DMS53 treated with DMSO at 0.1 percent for 48 hours (cell line): ENCODE measurements at regions not wholly inside any gene's neighbourhood (a gene's known extent, or its start where the extent isn't known, plus 50 kb on each side); places are given as distances from the start of the nearest gene placed in this dataset.
"Not testable (repeated sequence)": the region's sequence is repeated elsewhere in the genome, so short reads cannot be mapped to it uniquely, and the experiment has no call there.

Experiments used
- DNase-seq: peaks from one replicate; lab custom pipeline; 2025; ENCODE audit not compliant: unreplicated experiment; lab: John Stamatoyannopoulos, UW

DNA sequence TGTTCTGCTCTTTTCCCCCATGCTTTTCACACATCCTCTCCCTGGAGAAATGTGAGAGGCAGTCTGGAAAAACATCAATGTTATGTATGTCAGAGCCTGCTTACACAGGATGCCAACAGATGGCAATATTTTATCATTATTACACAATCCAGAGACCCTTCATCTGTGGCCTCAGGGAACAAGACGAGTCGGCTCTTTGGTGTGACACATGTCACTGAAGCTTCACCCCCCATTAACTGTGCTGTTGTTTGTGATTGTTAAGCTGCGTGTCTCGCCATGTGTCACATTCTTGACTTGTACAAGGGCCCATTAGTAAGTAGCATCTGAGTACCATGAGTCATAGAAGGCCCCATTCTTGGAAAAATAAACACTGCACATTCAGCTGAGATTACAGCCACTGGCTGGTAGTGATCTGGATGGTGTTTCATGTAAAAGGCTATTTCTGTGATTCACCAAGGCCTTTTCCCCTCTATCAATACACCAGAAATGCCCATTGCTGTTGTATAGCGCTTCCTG, 682.1 kb upstream of the SOX9 start:
- DNase-seq: peak; percentile 96

DNA sequence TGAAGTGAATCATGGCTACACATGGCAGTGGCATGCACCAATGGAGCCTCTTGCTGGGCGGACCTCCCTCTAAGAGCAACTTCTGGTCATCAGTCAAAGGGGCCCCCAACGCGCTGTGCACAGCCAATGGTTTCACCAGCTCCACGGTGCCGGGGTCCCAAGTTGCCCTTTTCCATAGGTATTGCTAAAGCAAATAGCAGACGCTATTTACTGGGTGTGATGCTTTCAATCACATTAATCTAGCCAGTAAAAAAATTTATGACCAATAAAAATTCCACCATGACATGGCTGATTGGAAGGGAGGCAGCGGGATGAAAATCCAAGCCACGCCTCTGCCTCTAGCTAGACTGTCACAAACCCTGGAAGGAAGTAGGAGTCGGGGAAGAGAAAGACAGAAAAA, 680.3 kb upstream of the SOX9 start:
- DNase-seq: no peak

DNA sequence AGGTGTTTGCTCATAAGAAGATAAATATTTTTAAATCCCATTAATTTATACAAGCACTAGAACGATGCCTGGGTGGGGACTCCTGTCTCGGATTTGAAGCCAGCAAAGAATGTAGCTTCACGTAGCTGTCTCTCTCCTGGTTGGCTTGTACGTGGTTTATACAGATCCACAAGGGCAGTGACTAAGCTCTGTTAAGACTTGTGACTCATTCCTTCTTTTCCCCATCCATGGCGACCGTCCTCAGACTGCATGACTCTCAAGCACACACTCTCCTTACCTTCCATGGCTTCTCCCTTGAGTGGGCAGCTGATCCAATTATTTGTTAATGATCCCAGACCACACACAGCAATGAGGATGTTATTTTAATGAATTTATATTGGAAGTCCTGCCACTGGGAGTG, 679.7 kb upstream of the SOX9 start:
- peak; percentile 33 for DNase-seq

DNA sequence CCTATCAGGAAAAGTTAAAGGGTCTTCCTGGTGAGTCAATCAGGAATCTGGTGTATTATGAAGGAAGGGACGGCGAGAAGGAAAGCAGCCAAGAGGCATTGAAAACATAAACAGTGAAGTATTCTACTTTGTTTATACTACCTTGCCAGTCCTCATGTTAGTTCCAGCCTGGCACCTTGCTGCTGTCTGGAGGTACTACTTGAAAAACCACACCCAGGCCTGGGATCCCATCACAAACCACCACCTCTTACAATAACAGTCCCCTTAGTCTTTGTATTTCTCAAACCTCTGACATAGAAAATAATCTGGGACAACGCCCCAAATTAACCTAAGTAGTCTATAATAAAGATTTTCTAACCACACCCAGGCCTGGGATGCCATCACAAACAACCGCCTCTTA, 676.7 kb upstream of the SOX9 start:
- no peak for DNase-seq

DNA sequence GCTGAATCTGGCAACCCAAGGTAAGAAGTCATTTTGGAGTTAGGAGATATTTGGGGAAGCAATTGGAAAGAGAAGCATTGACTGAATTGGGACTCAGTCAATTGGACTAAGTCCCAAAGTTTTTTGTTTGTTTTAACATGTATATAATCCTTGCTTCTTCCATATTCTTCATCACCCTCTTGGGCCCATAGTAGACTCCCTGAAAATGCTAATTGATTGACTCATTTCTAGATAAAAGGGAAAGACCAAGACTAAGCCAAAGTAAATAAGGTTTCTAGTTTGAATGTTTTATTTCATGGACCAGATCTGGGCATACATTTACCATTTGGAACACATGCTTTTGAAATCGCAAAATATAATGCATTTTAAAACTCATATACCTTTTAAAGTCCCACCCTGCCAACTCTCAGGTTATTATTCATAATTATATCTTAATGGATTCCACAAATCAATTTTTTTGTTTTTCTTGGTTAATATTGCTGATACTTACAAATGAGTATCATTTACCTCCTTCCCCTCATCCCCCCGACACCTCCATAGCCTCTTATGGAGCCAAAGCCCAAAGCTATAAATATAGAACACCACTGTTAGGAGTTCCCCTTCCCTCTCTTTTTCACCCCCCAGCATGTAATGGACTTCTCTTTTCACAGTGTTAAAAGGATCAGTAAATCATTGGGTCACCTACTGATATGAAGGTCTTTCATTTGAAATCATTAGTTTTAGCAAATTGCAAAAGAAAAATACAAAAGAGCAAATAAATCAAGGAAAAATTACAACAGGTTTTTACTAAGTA, 674.0 kb upstream of the SOX9 start:
- DNase-seq: no peak

DNA sequence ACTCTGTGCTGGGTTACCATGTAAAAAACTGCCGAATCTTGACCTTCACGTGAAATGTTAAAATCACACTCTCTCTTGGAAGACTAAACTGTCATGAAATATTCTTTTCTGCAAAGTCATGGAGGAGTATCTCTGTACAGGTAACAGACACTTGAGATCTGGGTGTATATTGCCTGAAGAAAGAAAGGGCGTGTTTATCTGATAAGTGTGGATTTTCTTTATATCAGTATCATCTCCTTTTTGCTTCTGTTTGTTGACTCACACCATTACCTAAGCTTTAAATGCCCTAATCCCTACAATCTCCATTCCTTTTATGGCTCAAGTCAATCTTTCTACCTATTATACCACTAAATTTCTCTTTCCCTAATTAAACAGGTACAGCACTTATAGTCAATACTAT, 673.2 kb upstream of the SOX9 start:
- DNase-seq: no peak

DNA sequence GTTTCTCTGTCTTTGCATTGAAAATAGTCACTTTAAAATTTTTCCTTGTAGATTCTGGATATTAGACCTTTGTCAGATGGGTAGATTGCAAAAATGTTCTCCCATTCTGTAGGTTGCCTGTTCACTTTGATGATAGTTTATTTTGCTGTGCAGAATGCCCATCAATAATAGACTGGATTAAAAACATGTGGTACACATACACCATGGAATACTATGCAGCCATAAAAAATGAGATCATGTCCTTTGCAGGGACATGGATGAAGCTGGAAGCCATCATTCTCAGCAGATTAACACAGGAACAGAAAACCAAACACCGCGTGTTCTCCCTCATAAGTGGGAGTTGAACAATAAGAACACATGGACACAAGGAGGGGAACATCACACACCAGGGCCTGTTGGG, 670.2 kb upstream of the SOX9 start:
- not testable (repeated sequence) for DNase-seq

DNA sequence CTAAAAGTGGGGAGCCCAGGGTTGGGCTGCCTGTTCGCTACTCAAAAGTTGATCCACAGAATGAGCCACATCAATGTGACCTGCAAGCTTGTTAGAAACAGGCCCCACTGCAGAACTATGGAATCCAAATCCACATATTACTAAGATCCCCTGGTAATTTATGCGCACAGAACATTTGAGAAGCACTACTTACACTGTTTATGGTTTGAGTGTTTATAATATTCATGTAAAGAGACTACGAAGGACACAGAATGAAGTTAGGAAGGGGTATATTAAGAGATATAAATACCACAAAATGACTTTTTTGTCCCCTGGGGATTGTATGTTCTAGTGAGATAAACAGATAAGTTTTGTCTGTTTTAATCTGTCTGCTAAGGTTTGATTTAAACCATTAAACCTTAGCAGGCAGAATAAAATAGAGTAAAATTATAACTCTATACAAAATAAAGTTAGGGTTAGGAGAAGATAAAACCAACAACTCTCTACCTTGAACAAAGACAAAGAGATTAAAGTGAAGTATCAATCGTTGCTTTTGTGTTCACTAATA, 666.9 kb upstream of the SOX9 start:
- no peak for DNase-seq

DNA sequence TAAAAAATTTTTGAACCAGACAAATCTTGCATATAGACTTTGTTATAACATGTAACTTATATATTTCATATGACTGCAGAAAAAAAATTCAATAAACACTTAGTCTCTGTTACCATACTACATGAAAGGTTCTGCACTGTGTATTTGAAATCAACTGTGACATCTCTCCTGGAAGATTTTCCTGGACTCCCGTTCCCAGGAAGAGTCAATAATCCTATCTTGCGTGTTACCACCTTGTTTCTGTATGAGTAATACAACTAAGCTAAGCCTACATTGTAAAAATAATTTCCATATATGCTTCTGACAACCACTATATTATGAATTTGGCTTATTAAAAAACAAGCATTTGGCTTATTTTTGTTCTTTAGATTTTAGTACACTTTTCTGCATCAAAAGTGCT, 665.6 kb upstream of the SOX9 start:
- DNase-seq: no peak

DNA sequence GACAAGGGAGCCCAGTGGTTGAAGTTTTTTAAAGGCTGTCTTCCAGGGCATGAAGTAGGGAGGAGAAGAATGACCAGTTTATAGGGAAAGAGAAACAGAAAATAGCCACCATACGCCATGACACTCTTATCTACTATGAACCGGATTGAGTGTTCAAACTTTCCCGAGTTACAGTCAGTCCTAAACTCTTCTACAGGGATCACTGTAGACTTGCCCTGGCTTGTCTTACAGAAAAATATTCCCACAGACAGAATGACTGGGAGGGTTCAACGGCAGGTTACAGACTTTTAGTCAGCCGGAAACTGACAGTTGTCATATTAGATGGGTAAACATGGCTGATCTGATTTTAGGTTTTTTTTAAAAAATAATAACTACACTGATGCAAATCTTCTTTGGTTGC, 662.5 kb upstream of the SOX9 start:
- DNase-seq: no peak

DNA sequence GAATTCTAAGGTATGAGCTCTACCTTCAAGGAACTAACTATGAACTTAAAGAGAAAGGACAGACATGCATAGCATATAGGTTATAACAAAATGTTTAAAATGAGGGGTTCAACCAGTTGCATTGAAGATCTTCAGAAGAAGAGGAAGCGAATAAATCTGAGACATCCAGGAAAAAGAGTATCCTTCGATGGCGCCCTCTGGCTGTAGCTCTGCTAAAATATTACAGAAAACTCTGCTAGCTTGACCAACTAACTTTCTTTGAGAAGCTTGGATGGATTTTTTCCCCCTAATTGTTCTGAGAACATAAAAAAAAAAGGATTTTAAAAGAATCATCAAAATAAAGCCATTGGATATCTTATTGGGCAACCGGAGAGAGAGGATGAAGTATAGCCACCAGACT, 659.9 kb upstream of the SOX9 start:
- DNase-seq: peak; percentile 15

DNA sequence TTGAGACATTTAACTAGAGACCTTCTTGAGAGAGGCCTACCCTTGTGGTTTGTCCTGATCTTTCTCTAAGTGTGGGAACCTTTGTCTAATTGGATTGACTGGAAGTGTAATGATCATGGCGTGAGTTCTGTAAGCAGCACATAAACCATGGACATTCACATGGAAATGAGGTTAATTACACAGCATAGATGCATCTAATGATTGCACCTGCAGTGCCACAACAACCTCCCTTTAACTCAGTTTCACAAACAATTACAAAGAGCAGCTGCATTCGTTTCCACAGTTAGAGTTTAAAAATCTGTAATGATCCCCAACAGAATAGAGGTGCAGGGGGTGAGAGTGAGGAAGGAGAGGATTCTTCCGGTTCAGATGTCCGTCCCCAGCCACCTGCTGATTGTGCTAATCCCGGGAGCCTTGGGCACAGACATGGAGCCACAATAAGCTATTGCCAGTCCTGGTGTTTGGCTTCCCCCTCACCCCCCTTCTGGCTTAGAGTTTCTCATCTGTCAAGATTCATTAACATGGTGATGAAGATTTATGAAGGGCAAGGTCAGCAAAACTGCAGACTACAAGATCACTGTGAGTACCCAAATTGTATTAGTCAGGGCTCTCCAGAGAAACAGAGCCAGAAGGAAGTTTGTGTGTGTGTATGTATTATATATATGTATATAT, 659.2 kb upstream of the SOX9 start:
- no peak for DNase-seq

DNA sequence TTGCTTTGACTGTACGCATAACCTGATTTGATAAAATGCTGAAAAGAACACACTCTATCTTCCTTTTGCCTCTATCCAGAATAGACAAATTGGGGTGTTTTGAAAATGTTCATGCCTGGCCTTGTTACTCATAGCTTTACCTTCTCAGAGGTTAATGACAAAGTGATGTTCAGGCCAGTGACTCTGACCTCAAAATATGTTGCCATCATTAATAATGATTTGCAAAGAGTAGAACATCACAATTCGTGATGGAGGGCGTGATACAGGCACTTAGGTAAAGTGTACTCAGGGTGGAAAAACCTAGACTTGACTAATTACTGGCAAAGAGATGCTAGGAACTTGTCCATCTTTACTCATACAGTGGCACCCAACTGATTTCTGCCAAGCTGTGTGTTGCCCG, 656.6 kb upstream of the SOX9 start:
- DNase-seq: no peak

DNA sequence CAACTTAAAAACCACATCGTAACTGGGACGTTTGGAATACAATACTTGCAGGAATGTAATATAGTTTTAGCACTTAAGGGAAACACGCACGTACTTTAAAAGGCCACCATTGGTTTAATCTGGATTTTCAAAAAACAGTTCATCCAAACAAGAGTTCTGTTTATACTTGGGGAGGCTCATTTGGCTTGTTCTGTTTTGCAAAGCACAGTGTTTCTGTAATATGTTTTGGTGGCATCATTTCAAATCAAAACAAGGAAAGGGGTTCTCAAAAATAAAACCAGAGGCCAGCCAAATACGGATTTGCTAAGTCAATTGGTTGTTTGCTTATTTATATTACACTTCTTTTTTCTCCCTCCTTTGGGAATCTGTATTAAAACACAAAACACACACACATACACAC, 656.1 kb upstream of the SOX9 start:
- no peak for DNase-seq

DNA sequence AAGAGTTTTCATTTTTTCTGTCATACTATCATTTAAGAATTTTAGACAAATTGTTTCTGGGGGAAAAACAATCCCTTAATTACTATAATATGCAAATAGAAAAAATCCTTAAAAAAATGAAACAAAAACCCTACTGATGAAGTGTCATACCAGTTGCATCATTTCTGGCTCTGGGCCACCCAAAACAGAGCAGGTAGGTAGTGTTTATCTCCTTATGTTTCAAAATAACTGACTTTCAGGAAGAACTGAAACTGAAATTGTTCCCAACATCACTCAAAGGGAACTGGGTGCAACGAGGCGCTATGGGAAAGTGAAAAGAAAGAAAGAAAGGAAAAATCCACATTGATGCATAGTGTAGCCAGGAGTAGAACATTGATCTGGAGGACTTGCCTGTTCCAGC, 653.1 kb upstream of the SOX9 start:
- DNase-seq: no peak

DNA sequence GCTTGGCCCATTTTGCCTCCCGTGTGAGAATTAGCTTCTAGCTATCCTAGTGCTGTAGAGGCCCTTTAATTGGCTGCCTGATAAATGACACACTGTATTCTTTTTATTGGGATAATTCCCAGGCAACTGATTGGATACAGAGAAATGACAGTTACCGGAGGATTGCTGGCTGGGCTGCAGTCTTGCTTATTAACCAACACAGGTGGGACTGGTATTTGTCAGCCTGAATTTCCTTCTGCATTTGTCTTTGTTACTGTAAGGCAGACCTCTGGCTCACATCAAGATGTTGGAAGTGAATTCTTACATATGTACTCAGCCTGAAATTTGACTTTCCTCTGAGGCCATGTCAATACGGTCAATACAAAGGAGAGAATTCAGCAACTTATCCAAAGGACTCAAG, 650.8 kb upstream of the SOX9 start:
- DNase-seq: no peak

DNA sequence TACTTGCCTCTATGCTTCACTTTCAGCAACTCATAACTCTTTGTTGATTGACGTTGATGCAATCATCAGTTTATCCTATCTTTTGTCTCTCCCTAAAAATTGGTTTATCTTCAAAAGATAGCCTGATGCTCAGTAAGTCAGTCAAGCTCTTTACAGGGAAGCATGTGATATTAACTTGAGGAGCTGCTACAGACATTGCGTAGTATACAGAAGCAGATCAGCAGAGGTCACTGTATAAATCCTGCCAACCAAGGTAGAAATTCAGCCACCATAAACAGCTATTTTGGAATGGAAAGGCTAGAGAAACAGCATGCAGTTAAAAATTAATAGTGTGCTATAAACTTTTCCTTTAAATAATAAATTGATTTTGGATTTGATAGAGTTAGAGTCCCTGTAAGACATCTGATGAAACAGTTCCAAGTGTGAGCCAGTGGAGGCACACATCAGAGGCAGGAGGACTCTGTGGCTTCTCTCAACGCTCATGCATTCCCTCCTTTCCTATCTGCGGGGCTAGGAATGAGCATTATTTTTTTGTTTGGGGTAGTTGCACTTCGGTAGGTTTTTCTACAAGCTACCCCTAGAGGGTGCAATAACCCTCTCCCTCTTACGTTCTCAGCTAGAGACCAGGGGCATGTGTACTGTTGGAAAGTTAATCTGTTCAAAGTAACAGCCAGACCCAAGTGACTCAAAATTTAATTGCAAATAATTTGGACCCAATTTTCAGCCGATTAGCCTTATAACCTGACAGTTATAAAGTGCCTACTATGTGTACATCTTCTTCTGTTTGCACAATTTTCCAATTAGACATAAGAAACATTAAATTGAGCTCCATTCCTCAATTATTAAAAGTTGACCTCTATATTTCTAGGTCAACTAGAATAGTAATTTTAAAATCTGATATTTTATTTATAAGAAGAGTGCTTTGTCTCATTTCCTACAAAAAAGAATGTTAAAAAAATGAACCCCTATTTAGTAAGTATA, 647.7 kb upstream of the SOX9 start:
- DNase-seq: peak; percentile 69

DNA sequence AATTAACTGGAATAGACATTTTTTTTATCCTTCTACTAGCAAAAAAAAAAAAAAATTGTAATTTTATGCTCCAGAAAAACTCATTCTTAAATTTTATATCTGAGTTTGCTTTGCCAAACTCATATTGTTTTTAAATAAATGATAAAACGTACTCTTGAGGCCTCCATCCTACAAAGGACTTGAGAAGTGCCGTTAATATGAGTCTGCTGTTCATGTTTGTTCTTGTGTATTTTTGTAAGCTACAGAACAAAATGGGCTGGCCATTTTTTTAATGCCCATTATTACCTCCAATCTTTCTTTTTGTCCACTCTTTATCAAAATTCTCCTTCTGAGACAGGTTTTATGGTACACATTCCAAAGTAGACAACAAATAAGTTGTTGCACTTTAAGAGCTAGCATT, 643.5 kb upstream of the SOX9 start:
- DNase-seq: no peak

DNA sequence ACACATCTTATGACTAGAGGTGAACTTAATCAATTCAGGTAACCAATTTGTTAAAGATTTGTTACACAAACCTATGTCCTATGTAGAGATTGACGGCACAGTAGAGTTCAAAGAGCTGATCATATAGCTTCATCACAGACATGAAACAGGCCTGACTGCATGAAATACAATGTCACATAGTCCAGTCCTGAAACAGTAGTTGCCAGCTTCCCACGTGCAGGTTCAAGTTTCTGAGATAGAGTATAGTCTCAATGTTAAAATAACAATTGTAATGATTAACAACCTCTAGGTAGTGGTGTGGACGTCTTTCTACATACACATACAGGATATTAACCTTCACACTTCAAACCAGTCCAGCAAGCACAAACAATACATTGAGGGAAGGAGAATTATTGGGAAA, 640.7 kb upstream of the SOX9 start:
- no peak for DNase-seq

DNA sequence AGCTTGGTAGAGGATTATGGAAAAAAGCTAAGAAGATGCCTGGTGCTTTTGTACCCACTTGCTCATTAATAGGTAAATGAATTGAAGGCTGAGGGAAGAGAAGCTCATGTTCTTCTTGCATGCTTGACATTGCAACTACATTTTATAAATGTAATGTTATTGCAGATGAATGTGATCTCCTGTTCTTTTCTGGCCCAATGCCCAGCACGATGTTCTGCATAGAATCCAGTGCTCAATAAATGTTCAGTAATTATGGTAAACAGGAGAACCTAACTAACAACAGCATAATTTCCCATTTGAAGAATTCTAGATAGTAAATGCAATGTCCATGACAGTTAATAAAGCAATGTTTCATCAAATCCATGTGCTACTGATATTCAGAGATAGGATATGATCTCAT, 638.2 kb upstream of the SOX9 start:
- DNase-seq: no peak

DNA sequence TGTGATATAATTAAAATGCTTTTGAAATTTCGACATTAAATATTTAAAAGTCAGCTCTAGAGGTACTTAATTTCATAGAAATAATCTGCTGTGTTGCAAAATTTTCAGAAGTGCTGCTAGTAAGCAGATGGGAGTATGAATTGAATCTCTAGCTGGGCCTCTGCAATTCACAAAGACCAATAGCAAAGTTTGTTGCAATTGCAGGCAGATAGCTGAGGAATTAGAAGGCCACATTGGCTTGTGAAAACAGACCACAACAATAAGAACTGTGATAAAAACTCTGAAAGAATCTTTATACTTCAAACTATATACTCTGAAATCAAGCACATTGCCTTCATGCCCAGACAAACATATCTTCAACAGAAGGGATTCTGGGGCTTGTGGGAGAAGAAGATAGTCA, 636.3 kb upstream of the SOX9 start:
- DNase-seq: no peak
